DND-41 (cell line): ENCODE measurements at regions not wholly inside any gene's neighbourhood (a gene's known extent, or its start where the extent isn't known, plus 50 kb on each side); places are given as distances from the start of the nearest gene placed in this dataset.

Source experiments
- CTCF ChIP-seq: IDR thresholded peaks from 2 replicates; pipeline ENCODE4 v1.5.1; 2012; ENCODE audit warnings: borderline replicate concordance, low read length, moderate library complexity, mild to moderate bottlenecking; ENCODE audit not compliant: poor library complexity, severe bottlenecking; ENCODE audit errors: extremely low read depth
- EZH2 ChIP-seq: IDR thresholded peaks from 3 replicates; pipeline ENCODE4 v1.6.1; 2012; ENCODE audit warnings: borderline replicate concordance, low read depth, mild to moderate bottlenecking, moderate library complexity, low read length, inconsistent platforms; ENCODE audit not compliant: severe bottlenecking

- TF ChIP-seq CTCF (no peak), EZH2 (no peak)
These were observed 107.4 kb upstream of the FOXN3 start for GRCh38 chr14:89524412-89524811.
